DMS 273 (cell line): ENCODE measurements at regions not wholly inside any gene's neighbourhood (a gene's known extent, or its start where the extent isn't known, plus 50 kb on each side); places are given as distances from the start of the nearest gene placed in this dataset.

Experiments
- DNase-seq: peaks from one replicate; lab custom pipeline; 2025; ENCODE audit not compliant: unreplicated experiment; lab: John Stamatoyannopoulos, UW

DNA sequence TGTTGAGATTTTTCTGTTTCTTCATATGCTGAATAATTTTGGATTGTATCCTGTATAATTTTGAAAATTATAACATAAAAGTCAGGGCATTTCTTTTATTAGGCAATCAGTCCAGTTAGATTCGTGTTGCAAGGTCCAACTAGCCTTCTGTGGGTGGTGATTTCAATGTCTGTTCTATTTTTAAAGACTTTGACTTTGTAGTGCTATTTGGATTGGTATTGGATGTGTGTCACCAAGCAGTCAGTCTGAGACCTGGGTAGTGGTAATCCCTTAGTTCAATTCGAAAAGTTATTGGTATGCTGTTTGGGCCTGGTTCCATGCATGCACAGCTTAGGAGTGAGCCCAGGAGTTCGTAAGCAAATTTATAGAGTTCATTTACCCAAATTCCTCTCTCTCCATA is 82.2 kb downstream of the EPDR1 start:
- no peak for DNase-seq

DNA sequence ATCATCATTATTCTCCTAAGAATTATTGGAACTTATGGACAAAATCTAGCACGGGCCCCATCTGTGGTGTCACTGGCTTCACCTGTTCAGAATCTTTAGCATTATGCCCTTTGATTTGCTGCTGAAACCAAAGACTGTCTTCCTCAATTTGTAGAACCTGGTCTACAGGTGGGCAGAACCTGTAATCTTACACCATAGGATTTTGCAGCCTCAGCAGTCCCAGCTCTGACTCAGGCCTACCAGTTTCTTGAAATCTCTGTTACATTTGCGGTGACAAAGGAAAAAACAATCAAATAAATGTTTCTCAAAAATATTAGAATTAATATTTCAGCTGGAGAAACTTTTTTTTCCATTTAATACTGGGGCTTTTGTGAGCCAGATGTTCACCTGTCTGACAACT is 86.1 kb downstream of the EPDR1 start:
- no peak for DNase-seq

DNA sequence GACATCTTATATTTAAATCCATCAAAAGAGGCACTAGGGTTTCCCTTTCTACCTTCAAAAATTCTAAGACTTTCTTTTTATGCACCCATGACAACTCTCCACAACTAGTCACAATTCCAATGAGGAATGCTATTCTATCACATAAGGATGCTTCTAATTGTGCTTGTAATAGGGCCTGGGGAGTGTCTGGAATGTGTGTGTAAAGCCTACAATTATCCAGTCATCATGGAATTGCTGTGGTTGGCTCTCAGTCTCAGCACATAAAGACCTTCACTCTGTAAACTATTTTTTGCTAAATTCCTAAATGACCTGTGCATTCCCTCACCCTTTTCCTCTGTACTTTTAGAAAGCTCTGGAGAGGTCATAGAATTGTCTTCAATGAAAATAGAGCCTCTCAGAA is 86.7 kb downstream of the EPDR1 start:
- DNase-seq, result no peak

DNA sequence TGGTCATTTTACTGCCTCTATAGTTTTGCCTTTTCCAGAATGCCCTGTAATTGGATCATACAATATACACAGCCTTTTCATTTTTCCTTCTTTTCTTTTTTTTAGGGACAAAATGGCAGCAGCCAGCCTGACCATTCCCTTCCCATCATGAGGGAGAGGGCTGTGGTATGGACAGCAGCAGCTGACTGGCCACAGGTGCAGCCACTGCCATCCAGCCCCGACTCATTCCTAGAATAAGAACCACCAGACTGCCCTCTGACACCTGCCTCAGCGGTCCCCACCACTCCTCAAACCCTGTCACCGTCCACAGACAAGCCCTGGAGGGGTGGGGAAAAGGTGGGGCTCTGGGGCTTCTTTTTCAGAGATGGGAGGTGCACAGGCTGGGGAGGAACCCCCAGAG is 92.8 kb downstream of the EPDR1 start:
- DNase-seq, result no peak

DNA sequence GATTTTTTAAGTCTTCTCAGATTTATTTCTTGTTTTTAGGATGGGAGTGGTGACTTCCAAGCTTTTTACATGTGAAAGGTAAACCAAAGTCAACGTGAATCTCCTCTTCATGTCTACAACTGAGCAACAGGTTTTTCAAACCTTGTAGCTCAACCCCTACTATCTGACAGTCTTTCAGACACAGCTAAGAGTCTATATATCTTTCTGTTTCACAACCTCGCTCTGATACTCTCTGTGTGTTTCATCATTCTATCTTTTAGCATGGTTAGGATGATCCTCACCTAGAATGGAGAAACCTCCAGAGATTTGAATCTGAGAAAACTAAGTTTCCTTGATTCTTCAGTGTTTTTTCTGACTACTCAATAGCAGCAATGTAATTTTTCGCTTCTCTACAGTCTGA is 96.1 kb downstream of the EPDR1 start:
- DNase-seq, result no peak

DNA sequence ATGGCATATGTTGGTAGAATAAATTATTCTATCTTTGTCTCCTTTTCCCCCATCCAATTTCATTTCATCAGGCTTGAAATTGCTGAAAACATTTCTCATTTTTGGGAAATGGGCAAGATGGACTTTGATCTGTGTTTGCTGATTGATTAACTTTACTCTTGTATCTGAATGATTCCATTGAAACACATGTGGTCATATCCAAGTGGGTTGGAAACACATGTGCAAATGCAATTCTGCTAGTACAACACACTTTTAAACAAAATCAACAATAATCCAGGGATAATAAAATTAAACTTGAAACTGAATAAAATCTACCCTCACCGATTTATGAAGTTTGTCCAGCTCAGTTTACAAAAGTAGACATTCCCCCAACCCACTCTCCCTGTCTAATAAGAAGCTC is 96.9 kb downstream of the EPDR1 start:
- no peak for DNase-seq

DNA sequence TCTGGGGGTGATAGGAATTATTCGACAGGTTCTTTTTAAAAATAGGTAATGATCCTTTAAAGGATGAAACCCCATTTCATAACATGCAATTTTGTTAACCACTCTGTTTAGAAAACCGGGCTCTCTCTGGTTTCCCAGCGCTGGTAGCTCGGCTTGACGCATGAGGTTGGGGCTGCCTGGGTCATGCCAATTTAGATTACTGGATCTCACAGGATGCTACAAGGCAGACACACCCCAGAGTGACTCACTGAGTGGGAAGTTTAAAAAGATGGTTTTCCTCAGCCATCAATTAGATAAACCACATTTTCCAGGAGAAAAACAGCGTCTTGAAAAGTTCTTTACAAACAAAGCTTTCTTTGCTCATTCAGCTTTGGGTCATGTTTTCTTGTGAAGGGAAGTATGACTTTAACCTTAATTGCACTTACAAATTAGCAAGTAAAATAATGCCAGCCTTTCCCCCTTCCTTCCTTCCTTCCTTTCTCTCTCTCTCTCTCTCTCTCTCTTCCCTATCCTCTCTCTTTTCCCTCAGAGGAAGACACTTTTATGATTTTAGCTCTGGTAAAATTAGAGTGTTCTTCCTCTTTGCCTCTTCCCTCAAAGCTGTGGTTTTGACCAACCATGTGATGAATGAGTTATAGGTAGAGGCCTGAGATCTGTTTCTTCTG is 99.8 kb downstream of the EPDR1 start:
- no peak for DNase-seq

DNA sequence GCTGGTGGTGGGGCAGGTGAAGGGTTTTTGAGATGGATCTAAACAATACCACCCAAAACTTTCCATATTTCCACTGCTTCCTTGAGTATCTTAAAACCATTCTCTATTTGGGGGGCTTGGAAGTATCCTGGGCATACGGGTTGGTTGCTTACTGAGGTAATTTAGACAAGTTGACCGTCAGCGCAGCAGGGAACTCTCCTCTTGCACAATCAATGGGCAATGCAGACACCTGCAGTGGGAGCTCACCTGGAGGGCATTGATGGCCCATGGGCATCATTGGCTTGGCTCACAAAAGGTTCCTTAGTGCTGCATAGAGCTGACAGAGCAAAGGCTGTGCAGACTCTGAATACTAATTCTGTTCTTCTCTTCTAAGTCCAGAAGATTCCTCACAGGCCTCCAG is 101.5 kb downstream of the EPDR1 start:
- DNase-seq, result no peak

DNA sequence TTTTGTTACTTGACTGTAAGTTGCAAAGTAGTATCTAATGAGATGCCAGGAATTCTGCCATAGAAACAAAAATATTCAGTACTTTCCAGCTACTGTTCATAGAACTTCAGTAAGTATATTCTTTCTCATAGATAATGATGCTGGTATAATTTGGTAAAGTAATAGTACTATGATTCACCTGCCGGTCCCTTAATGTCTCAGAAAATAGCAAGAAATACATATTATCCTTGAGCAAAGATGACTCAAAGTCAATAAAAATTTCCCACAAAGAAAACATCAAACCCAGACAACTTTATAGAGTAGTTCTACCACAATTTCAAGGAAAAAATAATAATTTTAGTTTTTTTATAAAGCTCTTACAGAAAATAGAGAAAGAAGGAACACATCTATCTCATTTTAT is 105.4 kb downstream of the EPDR1 start:
- DNase-seq, result no peak

DNA sequence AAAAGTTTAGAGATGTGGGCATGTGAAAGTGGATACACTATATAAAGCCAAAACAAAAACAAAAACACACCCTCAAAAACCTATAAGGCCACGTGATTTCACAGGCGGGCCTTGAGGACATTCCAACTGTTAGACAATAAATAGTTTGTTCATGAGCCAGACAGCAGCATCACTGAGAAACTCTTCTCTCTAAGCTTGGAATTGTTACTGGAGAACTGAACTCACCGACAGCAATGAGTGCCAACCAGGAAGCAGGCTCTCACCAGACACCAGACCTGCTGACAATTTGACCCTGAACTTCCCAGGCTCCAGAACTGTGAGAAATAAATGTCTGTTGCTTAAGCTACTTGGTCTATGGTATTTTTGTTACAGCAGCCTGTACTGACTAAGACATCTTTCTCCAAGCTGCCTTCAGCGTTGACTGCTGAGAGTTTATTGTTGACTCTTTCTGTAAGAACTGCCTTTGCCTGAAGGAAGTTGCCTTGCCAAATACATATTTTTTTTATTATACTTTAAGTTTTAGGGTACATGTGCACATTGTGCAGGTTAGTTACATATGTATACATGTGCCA is 107.5 kb downstream of the EPDR1 start:
- no peak for DNase-seq

DNA sequence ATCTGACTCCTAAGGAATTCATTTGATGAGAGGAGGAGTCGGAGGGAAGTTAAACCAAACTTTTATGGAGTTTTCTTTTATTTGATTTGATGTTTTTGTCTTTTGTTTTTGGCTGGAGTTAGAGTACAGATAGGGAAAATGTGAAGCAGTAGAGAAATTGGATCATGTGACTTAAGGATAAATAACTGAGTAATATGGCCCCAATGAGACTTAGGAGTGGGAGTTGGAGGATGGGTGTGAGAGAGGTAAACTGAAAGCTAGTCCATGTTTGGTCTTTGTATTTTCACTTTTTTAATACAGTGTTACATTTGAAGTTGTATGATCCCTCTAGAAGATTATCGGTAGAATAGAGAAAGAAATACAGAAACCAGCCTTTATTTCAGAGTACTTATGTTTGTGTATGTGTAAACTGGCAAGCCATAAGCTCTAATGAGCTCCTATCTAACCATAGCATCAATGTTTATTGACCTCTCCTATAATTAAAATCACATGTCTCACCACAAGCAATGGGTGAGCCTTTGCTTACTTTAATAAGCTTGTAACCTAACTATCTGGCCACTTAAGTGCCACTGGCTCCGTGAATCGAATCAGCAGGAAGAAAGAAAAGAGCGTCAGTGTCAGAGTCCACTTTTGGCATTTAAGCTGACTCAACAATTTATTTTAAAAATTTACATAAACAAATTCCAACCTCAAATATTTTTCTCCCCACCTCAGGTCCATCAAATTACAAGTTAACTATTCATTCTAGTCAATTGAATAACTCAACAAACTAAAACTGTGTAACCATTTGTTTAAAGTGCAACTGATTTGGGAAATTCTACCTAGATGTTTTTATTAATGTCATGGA is 113.8 kb downstream of the EPDR1 start:
- no peak for DNase-seq

DNA sequence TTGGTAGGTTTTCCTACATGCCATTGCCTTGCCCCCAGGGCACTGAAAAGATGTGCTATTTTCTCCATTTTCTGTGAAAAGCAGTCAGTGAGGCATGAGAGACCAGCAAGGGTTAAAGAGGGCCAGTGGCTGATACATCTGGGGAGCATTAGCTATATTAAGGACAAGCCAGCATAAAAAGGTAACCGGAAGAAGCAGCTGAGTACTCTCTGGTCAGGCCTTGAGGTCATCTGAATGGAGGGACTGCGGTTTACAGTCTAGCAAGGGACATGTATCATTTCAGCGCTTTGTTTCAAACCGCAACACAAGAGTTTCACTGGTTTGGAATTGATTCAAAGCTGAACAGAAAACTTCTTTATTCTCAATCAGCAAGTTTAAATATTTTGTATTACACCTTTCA is 120.4 kb downstream of the EPDR1 start:
- DNase-seq, result no peak

DNA sequence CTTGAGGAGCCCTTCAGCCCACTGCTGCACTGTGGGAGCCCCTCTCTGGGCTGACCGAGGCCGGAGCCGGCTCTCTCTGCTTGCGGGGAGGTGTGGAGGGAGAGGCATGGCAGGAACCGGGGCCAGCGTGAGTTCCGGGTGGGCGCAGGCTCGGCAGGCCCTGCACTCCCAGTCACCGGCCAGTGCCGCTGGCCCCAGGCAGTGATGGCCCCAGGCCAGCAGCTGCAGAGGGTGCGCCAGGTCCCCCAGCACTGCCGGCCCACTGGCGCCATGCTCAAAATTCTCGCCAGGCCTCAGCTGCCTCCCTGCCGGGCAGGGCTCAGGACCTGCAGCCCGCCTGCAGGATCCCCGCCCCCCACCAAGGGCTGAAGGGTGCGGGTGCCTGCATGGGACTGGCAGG is 128.4 kb upstream of the STARD3NL start:
- DNase-seq, result no peak

DNA sequence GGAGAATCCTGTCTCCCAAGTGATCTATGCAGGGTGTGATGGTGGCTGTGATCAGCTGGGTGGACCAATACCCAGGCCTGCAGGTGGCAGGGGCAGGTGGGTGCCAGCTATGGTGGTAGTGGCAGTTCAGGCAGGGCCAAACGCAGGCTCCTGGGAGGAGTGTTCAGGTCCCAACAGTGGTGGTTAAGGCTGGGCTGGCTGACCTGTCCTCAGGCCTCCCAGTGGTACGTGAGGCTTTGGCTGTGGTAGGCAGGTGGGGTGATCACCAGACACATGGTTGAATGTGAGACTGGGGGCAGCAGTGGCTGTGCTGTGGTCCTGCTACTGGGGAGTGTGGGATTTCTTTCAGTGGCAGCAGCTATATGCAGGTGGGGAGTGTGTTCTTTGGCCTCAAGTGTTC is 126.7 kb upstream of the STARD3NL start:
- DNase-seq, result no peak

DNA sequence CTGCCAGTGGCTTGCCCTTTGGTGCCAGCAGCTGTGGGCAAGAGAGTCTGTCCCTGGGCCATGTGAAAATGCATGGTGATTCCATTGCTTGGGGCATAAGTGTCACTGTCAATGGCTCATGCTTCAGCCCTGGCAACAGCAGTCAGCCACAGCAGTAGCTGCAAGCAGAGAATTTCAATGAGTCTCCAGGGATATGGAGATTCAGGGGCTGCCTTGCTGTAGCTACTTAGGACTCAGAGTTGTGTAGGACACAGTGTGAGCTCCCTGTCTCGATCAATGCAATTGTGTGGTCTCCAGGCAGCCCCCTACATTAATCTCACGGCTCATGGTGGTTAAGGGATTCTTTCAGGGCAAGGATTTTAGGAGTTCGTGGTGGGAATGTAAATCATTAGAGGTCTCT is 126.3 kb upstream of the STARD3NL start:
- DNase-seq, result peak; percentile 50

DNA sequence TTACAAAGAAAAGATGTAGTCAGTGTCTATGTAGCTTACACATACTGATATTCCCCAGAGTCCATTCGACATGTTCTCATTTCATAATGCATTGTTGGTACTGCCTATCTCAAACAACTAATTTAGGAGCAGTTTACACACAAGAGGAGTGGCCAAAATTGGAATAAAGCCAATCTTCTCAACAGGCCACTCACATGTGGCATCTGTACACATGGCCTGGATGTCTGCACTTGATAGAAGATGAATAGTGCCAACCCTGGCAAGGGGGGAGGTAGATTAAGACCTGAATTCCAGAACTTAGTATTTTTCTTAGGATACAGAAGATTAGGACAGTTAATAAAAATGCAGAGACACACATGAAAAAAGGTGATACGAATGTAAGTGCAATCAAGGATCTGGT is 125.3 kb upstream of the STARD3NL start:
- peak; percentile 50 for DNase-seq

DNA sequence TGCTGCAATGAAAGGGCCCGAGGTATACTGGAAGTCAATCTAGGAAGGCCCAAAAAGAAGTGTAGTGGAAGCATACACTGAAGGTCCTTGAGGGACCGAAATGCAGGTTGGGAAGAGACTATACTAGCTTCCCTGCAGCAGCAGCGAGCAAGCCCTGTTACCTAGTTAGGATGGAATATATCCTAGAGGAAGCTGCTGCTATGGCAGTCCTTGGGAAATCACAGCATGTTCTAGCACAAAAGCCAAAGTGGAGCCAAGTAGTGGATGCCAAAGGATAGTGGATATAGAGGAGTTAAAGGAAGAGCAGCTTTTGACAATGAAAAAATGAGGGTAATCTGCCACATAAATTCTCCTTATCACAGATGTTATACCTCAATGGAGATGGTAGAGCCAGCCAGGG is 123.8 kb upstream of the STARD3NL start:
- peak; percentile 82 for DNase-seq

DNA sequence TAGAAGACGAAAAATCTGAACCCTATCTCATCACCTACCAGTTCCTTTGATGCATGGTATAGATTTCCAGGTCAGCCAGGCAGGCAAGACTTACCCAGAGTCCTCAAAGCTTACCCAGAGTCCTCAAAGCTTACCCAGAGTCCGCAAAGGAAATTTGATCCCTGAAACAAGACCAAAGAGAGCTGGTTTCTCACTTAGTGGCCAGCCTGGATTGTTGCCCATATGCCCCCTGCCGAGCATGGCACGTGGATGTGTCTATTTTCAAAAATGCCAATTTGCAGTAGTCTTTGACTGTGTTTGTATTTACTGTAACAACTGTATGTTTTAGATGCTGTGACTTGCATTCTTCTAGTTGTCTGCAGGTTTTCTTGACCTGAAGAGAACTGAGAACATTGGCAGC is 120.2 kb upstream of the STARD3NL start:
- peak; percentile 44 for DNase-seq

DNA sequence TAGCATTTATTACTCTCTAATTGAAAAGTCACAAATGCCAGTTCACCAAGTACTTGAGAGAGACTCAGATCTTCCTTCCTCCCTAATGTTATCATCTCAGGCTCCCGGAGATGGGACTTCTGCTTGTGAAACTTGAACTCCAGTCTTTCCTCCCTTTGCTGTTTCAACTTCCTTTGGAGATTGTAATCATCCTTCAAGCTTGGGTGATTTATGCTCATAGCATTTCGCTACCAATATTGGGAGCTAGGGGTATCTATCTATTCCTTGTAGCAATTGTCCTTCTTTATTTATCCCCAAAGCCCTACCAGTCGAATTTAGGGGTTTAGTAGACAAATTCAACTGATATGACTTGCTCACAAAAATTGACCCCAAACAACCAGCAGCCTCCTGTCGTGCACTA is 117.9 kb upstream of the STARD3NL start:
- no peak for DNase-seq

DNA sequence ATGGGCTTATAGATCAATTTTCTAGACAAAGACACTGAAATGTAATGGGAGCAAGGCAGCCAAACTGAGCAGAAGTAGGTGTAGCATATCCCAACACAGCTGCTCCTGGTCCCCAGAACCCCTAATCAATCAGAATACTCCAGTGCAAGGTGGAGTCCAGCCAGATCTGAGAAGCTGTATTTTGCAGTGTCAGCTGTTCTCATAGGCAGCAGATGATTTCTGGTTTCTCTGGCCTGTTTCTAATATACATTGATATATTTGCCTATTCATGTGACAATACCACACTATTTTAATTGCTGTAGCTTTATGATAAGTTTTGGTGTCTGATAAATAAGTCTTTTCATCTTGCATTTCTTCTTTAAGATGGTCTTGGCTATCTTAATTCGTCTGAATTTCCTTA is 117.4 kb upstream of the STARD3NL start:
- DNase-seq, result no peak

DNA sequence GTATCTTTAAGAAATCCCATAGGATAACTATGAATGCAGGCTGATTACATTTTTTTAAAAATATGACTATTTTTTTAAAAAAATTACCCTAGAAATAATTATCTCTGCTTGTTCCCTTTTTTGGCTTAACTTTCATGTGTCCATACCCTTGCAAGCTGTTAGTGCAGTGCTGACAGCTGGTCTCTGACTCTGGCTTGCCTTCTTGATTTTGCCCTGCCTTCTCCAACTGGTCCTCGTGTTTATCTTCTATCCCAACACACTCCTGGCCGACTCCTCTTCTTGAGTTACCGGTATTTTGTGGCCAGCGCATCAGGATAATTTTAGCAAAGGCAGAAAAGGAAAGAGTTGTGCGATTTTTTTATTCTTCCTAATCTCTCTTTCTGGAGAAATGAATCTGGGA is 111.7 kb upstream of the STARD3NL start:
- peak; percentile 85 for DNase-seq

DNA sequence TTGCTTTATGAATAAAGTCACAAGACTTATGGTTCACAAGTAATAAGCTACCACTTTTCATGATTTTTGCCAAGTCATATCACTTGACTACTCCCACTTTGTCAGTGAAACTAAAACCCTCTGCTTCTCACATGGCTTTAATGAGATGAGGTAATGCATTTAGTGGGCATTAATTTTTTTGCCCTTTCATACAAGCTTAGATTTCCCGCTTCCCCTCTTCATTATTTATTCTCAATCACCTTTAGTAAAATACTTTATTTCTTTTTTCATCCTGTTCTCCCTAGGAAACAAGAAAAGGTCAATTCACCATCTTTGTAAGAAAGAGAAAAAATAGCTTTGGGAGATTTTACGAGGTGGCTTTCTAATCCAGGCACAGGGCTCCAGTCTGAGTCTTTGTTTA is 109.6 kb upstream of the STARD3NL start:
- peak; percentile 70 for DNase-seq
